GM23338 (cell line): ENCODE measurements at regions not wholly inside any gene's neighbourhood (a gene's known extent, or its start where the extent isn't known, plus 50 kb on each side); places are given as distances from the start of the nearest gene placed in this dataset.

Source experiments
- CTCF ChIP-seq, 2 experiments: fragments of 200-600 bp in 1 of 2; sonication (generic) in 1 of 2; conservative IDR thresholded peaks; 2 replicates each; pipeline versions ENCODE4 v1.5.1 to v1.6.1; 2016 to 2017; ENCODE audit warnings: antibody characterized with exemption in 2 of 2, low read depth in 2 of 2, mild to moderate bottlenecking in 2 of 2, moderate library complexity in 1 of 2
- ZNF331 ChIP-seq: fragments of 250-450 bp; sonication (Bioruptor Pico); IDR thresholded peaks from 2 replicates; pipeline ENCODE4 v1.5.0; 2020; ENCODE audit warnings: low read depth, mild to moderate bottlenecking, moderate library complexity

DNA sequence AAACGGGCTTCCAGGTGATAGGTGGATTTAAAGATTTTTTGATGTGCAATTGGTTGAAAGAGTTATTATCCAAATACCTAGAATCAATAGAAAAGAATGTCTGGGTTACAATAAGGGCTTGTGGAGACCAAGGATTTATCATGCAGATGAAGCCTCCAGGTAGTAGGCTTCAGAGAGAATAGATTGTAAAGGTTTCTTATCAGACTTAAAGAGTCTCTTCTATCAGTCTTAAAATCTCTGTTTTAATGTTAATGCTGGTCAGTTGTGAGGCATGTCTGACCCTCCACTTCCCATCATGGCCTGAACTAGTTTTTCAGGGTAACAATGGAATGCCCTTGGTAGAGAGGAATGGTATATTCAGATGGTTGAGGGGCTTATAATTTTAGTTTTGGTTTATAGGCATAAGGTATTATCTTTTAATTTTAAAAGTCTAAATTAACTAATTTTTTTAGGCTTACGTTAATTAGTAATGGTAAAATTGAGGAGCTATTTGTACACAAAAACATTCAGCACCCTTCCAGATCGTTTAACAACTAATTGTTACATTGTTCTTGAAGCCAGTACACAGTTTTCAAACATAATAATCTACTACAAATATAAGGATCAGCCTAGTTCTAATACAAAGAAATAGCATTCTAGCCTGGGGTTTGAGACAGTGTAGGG lies 704.2 kb upstream of the MBL2 start:
- TF ChIP-seq ZNF331: no peak
- TF ChIP-seq CTCF (conservative IDR thresholded peaks at IDR 0.05; ENCODE audit: low read depth in 2 of 2): no peak
